ENCODE measurements at regions not wholly inside any gene's neighbourhood (a gene's known extent, or its start where the extent isn't known, plus 50 kb on each side); places are given as distances from the start of the nearest gene placed in this dataset.

DNA sequence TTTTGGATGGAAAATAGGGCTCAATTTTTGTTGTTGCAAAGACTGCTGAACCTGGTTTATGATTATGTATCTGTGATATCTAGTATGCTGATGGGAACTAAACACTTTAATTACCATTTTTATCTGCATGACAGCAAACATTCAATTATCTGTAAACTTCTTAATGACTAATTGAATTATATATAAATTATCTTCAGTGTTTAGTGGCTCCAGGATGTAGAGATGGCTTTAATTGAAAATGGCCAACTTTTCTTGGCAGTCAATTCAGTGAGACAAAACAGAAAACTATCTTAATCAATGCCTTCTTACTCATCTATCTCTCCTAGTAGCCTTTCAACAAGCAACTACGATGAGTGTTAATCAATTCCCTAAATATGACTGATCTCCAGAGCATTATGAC lies 591.3 kb downstream of the HACE1 start (continued):
- TF ChIP-seq, protein P1, sequence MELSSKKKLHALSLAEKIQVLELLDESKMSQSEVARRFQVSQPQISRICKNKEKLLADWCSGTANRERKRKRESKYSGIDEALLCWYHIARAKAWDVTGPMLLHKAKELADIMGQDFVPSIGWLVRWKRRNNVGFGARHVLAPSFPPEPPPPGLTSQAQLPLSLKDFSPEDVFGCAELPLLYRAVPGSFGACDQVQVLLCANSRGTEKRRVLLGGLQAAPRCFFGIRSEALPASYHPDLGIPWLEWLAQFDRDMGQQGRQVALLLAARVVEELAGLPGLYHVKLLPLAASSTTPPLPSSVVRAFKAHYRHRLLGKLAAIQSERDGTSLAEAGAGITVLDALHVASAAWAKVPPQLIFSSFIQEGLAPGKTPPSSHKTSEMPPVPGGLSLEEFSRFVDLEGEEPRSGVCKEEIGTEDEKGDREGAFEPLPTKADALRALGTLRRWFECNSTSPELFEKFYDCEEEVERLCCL (CRISPR knock-in tag; IDR thresholded peaks at IDR 0.05; ENCODE audit: borderline replicate concordance) = no peak

DNA sequence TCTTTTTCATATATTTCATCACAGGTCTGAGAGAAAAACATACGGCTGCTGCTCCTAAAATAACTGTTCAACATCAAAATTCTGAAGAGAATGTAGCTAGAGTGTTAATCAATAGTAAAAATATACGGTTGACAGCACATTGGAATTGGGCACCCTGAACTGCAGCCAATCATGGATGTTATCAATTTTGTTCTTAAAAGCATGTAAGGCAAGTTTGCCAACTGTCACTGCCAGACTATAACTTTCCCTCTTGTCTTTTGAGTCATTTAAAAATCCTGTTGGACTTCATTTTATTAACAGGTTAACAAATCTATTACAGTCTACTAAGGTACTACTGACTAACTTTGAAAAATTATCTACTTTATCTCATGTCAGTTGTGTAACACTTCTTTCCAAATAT lies 592.8 kb downstream of the HACE1 start:
- intact Hi-C loops (cut with micrococcal nuclease; ENCODE audit: unreplicated experiment) = no loop called here
- DNase-seq (ENCODE audit: low spot score) (no peak), FAIRE-seq (no peak), ATAC-seq (no peak)
- Histone ChIP-seq H3K79me2 (ENCODE audit: insufficient read depth, low read length) (no peaks in the 10 kb centered on the region), H3K9me3 (ENCODE audit: low read length) (no peaks in the 10 kb centered on the region), H3K4me1 (ENCODE audit: insufficient read depth, low read length) (no peaks in the 10 kb centered on the region), H3K27me3 (ENCODE audit: control insufficient read depth in 1 of 2, insufficient read depth in 2 of 2, low read length in 2 of 2) (no peaks in the 10 kb centered on the region), H4K20me1 (ENCODE audit: insufficient read depth, low read length) (no peaks in the 10 kb centered on the region), H3K9ac (ENCODE audit: insufficient read depth, low read depth, low read length) (no peak overlapping the region), H3K4me2 (ENCODE audit: low read depth, low read length) (no peak overlapping the region), H3K27ac (ENCODE audit: extremely low read length, insufficient read depth, low read length) (no peak overlapping the region), H2AFZ (ENCODE audit: low read length) (no peak overlapping the region), H3K4me3 (replicated peaks in 1 of 3; ENCODE audit: insufficient read depth in 1 of 3, low read depth in 2 of 3, low read length in 3 of 3) (no peak overlapping the region), H3K36me3 (replicated peaks in 1 of 2; ENCODE audit: control insufficient read depth in 1 of 2, insufficient read depth in 2 of 2, low read length in 2 of 2) (no peaks in the 10 kb centered on the region)
- in situ Hi-C loops (cut with HindIII; ENCODE audit: extremely low pct_ligation_motif_present, low pct_unique_long_range_greater_than_20kb) = no loop called here
- POLR2A ChIA-PET = no interaction called here
- CTCF ChIA-PET (ENCODE audit: low intra/inter-chr PET ratio, low total read pairs) = no interaction called here
- no TSS peak for BruUV-seq (replicated peaks)
- under 1% methylated on average over 2 of the region's 2 CpGs for whole genome bisulfite sequencing (ENCODE audit: low lambda C conversion rate)
- TF ChIP-seq GATA4 (IDR thresholded peaks at IDR 0.05; ENCODE audit: borderline replicate concordance, low read depth) (no peak), IRF1 (CRISPR knock-in tag; IDR thresholded peaks at IDR 0.05; ENCODE audit: low read depth) (no peak), ZNF552 (CRISPR knock-in tag; IDR thresholded peaks at IDR 0.05; ENCODE audit: borderline replicate concordance) (no peak), ZNF549 (CRISPR knock-in tag; IDR thresholded peaks at IDR 0.05) (no peak), SMARCC2 (IDR thresholded peaks at IDR 0.05) (no peak), JUNB (CRISPR knock-in tag; IDR thresholded peaks at IDR 0.05; ENCODE audit: borderline replicate concordance) (no peak), MEIS1 (CRISPR knock-in tag; IDR thresholded peaks at IDR 0.05; ENCODE audit: borderline replicate concordance) (no peak), RFXANK (CRISPR knock-in tag; IDR thresholded peaks at IDR 0.05) (no peak), TBP (CRISPR knock-in tag; IDR thresholded peaks at IDR 0.05) (no peak), ZNF670 (CRISPR knock-in tag; IDR thresholded peaks at IDR 0.05; ENCODE audit: borderline replicate concordance) (no peak)
- TF ChIP-seq, protein P2, sequence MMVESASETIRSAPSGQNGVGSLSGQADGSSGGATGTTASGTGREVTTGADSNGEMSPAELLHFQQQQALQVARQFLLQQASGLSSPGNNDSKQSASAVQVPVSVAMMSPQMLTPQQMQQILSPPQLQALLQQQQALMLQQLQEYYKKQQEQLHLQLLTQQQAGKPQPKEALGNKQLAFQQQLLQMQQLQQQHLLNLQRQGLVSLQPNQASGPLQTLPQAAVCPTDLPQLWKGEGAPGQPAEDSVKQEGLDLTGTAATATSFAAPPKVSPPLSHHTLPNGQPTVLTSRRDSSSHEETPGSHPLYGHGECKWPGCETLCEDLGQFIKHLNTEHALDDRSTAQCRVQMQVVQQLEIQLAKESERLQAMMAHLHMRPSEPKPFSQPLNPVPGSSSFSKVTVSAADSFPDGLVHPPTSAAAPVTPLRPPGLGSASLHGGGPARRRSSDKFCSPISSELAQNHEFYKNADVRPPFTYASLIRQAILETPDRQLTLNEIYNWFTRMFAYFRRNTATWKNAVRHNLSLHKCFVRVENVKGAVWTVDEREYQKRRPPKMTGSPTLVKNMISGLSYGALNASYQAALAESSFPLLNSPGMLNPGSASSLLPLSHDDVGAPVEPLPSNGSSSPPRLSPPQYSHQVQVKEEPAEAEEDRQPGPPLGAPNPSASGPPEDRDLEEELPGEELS (CRISPR knock-in tag; IDR thresholded peaks at IDR 0.05) = no peak
- TF ChIP-seq, protein P3, sequence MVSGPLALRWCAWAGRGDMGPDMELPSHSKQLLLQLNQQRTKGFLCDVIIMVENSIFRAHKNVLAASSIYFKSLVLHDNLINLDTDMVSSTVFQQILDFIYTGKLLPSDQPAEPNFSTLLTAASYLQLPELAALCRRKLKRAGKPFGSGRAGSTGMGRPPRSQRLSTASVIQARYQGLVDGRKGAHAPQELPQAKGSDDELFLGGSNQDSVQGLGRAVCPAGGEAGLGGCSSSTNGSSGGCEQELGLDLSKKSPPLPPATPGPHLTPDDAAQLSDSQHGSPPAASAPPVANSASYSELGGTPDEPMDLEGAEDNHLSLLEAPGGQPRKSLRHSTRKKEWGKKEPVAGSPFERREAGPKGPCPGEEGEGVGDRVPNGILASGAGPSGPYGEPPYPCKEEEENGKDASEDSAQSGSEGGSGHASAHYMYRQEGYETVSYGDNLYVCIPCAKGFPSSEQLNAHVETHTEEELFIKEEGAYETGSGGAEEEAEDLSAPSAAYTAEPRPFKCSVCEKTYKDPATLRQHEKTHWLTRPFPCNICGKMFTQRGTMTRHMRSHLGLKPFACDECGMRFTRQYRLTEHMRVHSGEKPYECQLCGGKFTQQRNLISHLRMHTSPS (CRISPR knock-in tag; IDR thresholded peaks at IDR 0.05; ENCODE audit: low read depth) = no peak

All from HepG2 (cell line).